HEK293 (cell line): ENCODE measurements at regions not wholly inside any gene's neighbourhood (a gene's known extent, or its start where the extent isn't known, plus 50 kb on each side); places are given as distances from the start of the nearest gene placed in this dataset.
"Not testable (repeated sequence)": the region's sequence is repeated elsewhere in the genome, so short reads cannot be mapped to it uniquely, and the experiment has no call there.

Experiments
- CTCF ChIA-PET: fragments of 350-600 bp; formaldehyde crosslinking; extraction: SDS; loops from one replicate; lab custom pipeline; 2021; ENCODE audit warnings: antibody characterized with exemption; lab: Yijun Ruan, JAX
- POLR2A ChIA-PET: fragments of 300-600 bp; formaldehyde crosslinking; extraction: SDS; loops from one replicate; lab custom pipeline; 2020; ENCODE audit warnings: antibody characterized with exemption, inconsistent platforms; lab: Yijun Ruan, JAX
- H3K27ac ChIP-seq: fragments of 200-500 bp; sonication (Bioruptor generic); 2 replicates; pipeline ENCODE4 v1.5.1; 2014; ENCODE audit warnings: low read depth, low read length, control low read depth, inconsistent platforms; ENCODE audit errors: extremely low read depth
- H3K36me3 ChIP-seq, 2 experiments: fragments of 200-500 bp in 1 of 2; sonication (Bioruptor generic) in 1 of 2; 1 replicate in 1 of 2; 2 replicates in 1 of 2; pipeline ENCODE4 v1.5.1; 2014 to 2017; ENCODE audit warnings: inconsistent platforms in 2 of 2, low read length in 2 of 2; ENCODE audit not compliant: control insufficient read depth in 2 of 2, insufficient read depth in 1 of 2
- H3K4me1 ChIP-seq: fragments of 200-500 bp; sonication (Bioruptor generic); 2 replicates; pipeline ENCODE4 v1.5.1; 2014; ENCODE audit warnings: mild to moderate bottlenecking, low read length, inconsistent platforms; ENCODE audit not compliant: control insufficient read depth, insufficient read depth
- H3K4me3 ChIP-seq: 2 replicates; pipeline ENCODE4 v1.5.1; 2011; ENCODE audit warnings: low read depth, mild to moderate bottlenecking, control low read depth, low read length, moderate library complexity
- H3K9me3 ChIP-seq: fragments of 200-500 bp; sonication (Bioruptor generic); 2 replicates; pipeline ENCODE4 v1.5.1; 2014; ENCODE audit warnings: low read depth, low read length, inconsistent platforms; ENCODE audit not compliant: control insufficient read depth, insufficient read depth

DNA sequence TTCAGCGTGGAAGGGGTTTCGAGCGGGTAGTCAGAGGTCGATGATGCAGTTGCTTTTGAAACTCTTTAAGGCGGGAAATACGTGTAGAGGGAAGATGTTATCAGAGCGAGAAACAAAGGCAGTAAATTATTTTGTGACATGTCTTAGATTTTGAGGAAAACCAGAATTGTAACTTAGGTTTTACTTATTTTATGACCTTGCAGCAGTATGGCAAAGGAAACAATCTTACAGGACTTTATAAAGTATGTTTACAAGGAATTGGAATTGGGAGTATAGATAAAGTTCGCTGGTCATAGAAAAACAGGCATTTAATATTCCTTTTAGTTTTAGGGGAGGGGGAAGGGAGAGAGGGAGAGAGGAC lies 103.3 kb downstream of the FAM72B start:
- H3K4me1 ChIP-seq, H3K27ac ChIP-seq, POLR2A ChIA-PET, H3K9me3 ChIP-seq, H3K4me3 ChIP-seq, CTCF ChIA-PET, H3K36me3 ChIP-seq: not testable (repeated sequence)

DNA sequence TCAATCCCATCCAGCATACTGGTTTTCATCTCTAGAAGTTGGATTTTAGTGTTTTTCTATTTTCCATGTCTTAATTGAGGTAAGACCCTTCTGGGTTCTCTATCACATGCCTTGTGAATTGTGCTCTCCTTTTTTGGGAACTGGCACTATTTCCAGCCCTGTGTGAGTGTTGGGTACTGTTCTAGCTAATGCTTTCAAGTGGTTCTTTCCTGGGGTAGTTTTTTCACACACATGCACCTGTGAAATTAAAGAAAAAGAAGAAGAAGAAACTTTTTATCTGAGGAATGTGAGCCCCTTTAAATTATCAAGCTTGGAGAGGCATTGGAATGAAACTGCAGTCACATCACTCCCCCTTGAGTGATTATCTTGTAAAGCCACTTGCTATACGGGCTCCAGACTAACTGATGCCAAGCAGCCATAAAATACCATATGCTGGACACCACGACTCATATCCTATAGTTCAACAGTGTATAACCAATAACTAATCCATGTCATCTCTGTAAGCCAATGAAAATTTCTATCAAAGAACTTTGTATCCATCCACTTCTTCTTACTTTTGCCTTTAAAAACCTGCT lies 102.4 kb downstream of the FAM72B start:
- H3K4me3 ChIP-seq, H3K36me3 ChIP-seq, H3K4me1 ChIP-seq, H3K9me3 ChIP-seq, H3K27ac ChIP-seq, POLR2A ChIA-PET: not testable (repeated sequence)
- CTCF ChIA-PET: interaction anchor here (0.6 kb wide), 1 partner anchor 1254 kb away, joined by 3 read pairs; no protein-coding TSS in a partner anchor

DNA sequence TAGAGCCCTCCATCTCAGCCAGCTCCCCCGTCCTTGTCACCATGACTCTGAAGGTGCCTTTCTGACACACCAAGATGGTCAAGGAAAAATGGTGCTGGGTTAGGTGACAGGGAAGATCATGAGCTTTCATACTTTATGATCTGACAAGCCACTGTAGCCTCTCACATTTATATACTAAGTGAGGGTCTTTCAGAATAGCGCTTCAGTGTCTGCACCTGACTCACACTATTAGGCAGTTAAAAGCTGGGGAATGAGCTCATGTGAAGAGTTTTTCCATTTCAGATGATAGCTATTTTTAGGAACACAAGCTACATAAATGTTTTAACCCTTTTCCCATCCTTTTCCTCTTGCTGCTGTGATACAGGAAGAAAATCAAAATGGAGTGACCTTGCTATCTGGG lies 101.1 kb downstream of the FAM72B start:
- H3K27ac ChIP-seq, POLR2A ChIA-PET, H3K4me1 ChIP-seq, H3K36me3 ChIP-seq, H3K9me3 ChIP-seq, CTCF ChIA-PET, H3K4me3 ChIP-seq: not testable (repeated sequence)

GRCh38 chr1:121086249-121086648 lies 97.9 kb downstream of the FAM72B start:
- H3K4me3 ChIP-seq, H3K36me3 ChIP-seq, H3K27ac ChIP-seq, H3K4me1 ChIP-seq, H3K9me3 ChIP-seq, CTCF ChIA-PET, POLR2A ChIA-PET: not testable (repeated sequence)

DNA sequence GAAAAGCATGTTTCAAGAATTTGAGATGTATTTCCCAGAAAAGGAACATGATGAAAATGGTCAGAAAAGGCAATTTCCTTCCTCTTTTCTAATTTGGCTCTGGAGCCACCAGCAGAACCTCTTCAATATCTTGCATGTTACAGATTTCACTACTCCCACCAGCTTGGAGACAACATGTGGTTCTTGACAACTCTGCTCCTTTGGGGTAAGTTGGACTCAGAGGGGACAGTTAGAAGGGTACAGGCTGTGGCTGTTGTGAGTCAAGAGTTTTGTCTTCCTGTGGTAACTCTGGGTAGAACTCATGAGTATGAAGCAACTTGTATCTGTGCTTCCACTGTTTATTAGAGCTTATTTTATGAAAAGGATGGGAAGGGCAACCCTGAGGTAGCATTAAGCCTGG lies 96.9 kb downstream of the FAM72B start:
- H3K9me3 ChIP-seq, H3K4me1 ChIP-seq, H3K4me3 ChIP-seq, H3K27ac ChIP-seq, POLR2A ChIA-PET, CTCF ChIA-PET, H3K36me3 ChIP-seq: not testable (repeated sequence)

GRCh38 chr1:121088568-121088967 lies 95.6 kb downstream of the FAM72B start:
- CTCF ChIA-PET, H3K36me3 ChIP-seq, H3K9me3 ChIP-seq, H3K4me1 ChIP-seq, POLR2A ChIA-PET, H3K27ac ChIP-seq, H3K4me3 ChIP-seq: not testable (repeated sequence)

DNA sequence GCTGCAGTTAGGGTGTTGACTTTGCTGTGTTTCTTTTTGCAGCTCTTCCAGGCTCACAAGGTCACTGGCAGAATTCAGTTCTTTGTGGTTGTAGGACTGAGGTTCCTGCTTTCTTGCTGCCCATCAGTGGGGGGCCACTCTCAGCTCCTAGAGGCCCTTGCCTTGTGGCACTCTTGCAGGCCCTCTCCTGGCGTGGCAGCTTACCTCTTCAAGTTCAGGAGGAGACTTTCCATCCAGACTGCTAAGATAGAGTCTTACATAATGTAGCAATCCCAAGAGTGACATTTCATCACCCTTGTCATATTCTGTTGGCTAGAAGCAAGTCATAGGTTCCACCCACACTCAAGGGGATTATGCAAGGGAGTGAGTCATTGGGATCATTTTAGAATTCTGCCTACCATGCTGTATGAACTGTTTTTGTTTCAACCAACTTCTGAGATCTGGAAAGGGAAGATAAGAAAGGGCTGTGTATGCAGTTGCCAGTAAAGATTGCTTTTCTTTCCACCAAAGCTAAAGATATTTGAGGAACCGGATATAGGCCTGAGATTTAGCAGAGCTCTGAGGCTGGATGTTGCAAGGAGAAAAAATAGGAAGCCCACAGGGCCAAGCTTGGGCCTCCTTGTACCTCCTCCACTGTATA lies 91.7 kb downstream of the FAM72B start:
- H3K9me3 ChIP-seq, H3K4me1 ChIP-seq, H3K36me3 ChIP-seq, H3K4me3 ChIP-seq, H3K27ac ChIP-seq, CTCF ChIA-PET, POLR2A ChIA-PET: not testable (repeated sequence)

- POLR2A ChIA-PET, H3K4me1 ChIP-seq, H3K36me3 ChIP-seq, CTCF ChIA-PET, H3K4me3 ChIP-seq, H3K9me3 ChIP-seq, H3K27ac ChIP-seq: not testable (repeated sequence)
Measured at GRCh38 chr1:121095014-121095413, 89.1 kb downstream of the FAM72B start.
